Adipocyte (in vitro differentiated cells): ENCODE measurements at regions not wholly inside any gene's neighbourhood (a gene's known extent, or its start where the extent isn't known, plus 50 kb on each side); places are given as distances from the start of the nearest gene placed in this dataset.
"Not testable (repeated sequence)": the region's sequence is repeated elsewhere in the genome, so short reads cannot be mapped to it uniquely, and the experiment has no call there.

ENCODE experiments used
- DNase-seq: peaks from one replicate; pipeline ENCODE4 v3.0.0-alpha.2; 2015; ENCODE audit warnings: low read depth
- H3K27me3 ChIP-seq: replicated peaks from 2 replicates; pipeline ENCODE4 v1.7.0; 2013; ENCODE audit warnings: mild to moderate bottlenecking, low read length, moderate library complexity; ENCODE audit not compliant: control insufficient read depth, insufficient read depth
- H3K36me3 ChIP-seq: 2 replicates; pipeline ENCODE4 v1.7.0; 2013; ENCODE audit warnings: low read length, mild to moderate bottlenecking, moderate library complexity; ENCODE audit not compliant: control insufficient read depth, insufficient read depth, severe bottlenecking
- H3K4me1 ChIP-seq: 2 replicates; pipeline ENCODE4 v1.7.0; 2013; ENCODE audit warnings: mild to moderate bottlenecking, low read length, moderate library complexity; ENCODE audit not compliant: control insufficient read depth, insufficient read depth
- H3K4me3 ChIP-seq: 2 replicates; pipeline ENCODE4 v1.7.0; 2013; ENCODE audit warnings: mild to moderate bottlenecking, low read length, moderate library complexity
- H3K9ac ChIP-seq: 2 replicates; pipeline ENCODE4 v1.7.0; 2013; ENCODE audit warnings: mild to moderate bottlenecking, low read length, moderate library complexity
- H3K9me3 ChIP-seq: 2 replicates; pipeline ENCODE4 v1.7.0; 2013; ENCODE audit warnings: mild to moderate bottlenecking, low read length, moderate library complexity; ENCODE audit not compliant: control insufficient read depth

- no peak for DNase-seq
- peaks cover 3% of the 10 kb centered on the region for H3K4me1 ChIP-seq
- no peaks in the 10 kb centered on the region for H3K36me3 ChIP-seq
- no peak overlapping the region for H3K4me3 ChIP-seq
- H3K9me3 ChIP-seq: no peaks in the 10 kb centered on the region
- no peak overlapping the region for H3K9ac ChIP-seq
- H3K27me3 ChIP-seq: no peaks in the 10 kb centered on the region
Measured at GRCh38 chr5:18395126-18396110, 761.2 kb downstream of the TAF11L14 start.

- Histone ChIP-seq H3K4me1 (peaks cover 3% of the 10 kb centered on the region), H3K36me3 (no peaks in the 10 kb centered on the region), H3K4me3 (no peak overlapping the region), H3K27me3 (no peaks in the 10 kb centered on the region), H3K9ac (no peak overlapping the region), H3K9me3 (no peaks in the 10 kb centered on the region)
- peak; percentile 9 for DNase-seq
Measured at GRCh38 chr5:18397371-18397770, 763.1 kb downstream of the TAF11L14 start.

- Histone ChIP-seq H3K4me1 (peaks cover 3% of the 10 kb centered on the region), H3K4me3 (no peak overlapping the region), H3K36me3 (no peaks in the 10 kb centered on the region), H3K9ac (no peak overlapping the region), H3K9me3 (no peaks in the 10 kb centered on the region), H3K27me3 (no peaks in the 10 kb centered on the region)
- no peak for DNase-seq
Measured at GRCh38 chr5:18397891-18398290, 763.6 kb downstream of the TAF11L14 start.

GRCh38 chr5:18399461-18400327, 765.4 kb downstream of the TAF11L14 start:
- H3K36me3 ChIP-seq, H3K27me3 ChIP-seq, H3K9ac ChIP-seq, H3K4me1 ChIP-seq, DNase-seq, H3K9me3 ChIP-seq, H3K4me3 ChIP-seq: not testable (repeated sequence)

- no peak for DNase-seq
- Histone ChIP-seq H3K4me1 (no peaks in the 10 kb centered on the region), H3K4me3 (no peak overlapping the region), H3K9me3 (no peaks in the 10 kb centered on the region), H3K9ac (no peak overlapping the region), H3K27me3 (no peaks in the 10 kb centered on the region), H3K36me3 (no peaks in the 10 kb centered on the region)
Measured at GRCh38 chr5:18403141-18403540, 768.9 kb downstream of the TAF11L14 start.

GRCh38 chr5:18403941-18404438, 769.7 kb downstream of the TAF11L14 start:
- Histone ChIP-seq H3K27me3 (no peaks in the 10 kb centered on the region), H3K9ac (no peak overlapping the region), H3K4me1 (no peaks in the 10 kb centered on the region), H3K36me3 (no peaks in the 10 kb centered on the region), H3K4me3 (no peak overlapping the region), H3K9me3 (no peaks in the 10 kb centered on the region)
- DNase-seq: no peak

GRCh38 chr5:18420711-18421110, 786.5 kb downstream of the TAF11L14 start:
- no peaks in the 10 kb centered on the region for H3K9me3 ChIP-seq
- no peaks in the 10 kb centered on the region for H3K4me1 ChIP-seq
- H3K4me3 ChIP-seq: no peak overlapping the region
- DNase-seq: no peak
- H3K27me3 ChIP-seq: no peaks in the 10 kb centered on the region
- H3K36me3 ChIP-seq: no peaks in the 10 kb centered on the region
- no peak overlapping the region for H3K9ac ChIP-seq

- H3K4me3 ChIP-seq: no peak overlapping the region
- DNase-seq: no peak
- H3K9ac ChIP-seq: no peak overlapping the region
- H3K9me3 ChIP-seq: no peaks in the 10 kb centered on the region
- no peaks in the 10 kb centered on the region for H3K27me3 ChIP-seq
- no peaks in the 10 kb centered on the region for H3K4me1 ChIP-seq
- H3K36me3 ChIP-seq: no peaks in the 10 kb centered on the region
Measured at GRCh38 chr5:18433336-18433735, 799.1 kb downstream of the TAF11L14 start.

GRCh38 chr5:18438126-18438525, 803.9 kb downstream of the TAF11L14 start:
- Histone ChIP-seq H3K36me3 (no peaks in the 10 kb centered on the region), H3K4me1 (no peaks in the 10 kb centered on the region), H3K27me3 (no peaks in the 10 kb centered on the region), H3K9ac (no peak overlapping the region), H3K9me3 (peaks cover 5% of the 10 kb centered on the region), H3K4me3 (no peak overlapping the region)
- DNase-seq: no peak

- no peaks in the 10 kb centered on the region for H3K36me3 ChIP-seq
- H3K9me3 ChIP-seq: no peaks in the 10 kb centered on the region
- no peak overlapping the region for H3K4me3 ChIP-seq
- no peaks in the 10 kb centered on the region for H3K27me3 ChIP-seq
- H3K4me1 ChIP-seq: no peaks in the 10 kb centered on the region
- DNase-seq: no peak
- no peak overlapping the region for H3K9ac ChIP-seq
Measured at GRCh38 chr5:18455521-18455920, 821.3 kb downstream of the TAF11L14 start.

- H3K9ac ChIP-seq: no peak overlapping the region
- H3K27me3 ChIP-seq: no peaks in the 10 kb centered on the region
- no peak for DNase-seq
- no peaks in the 10 kb centered on the region for H3K4me1 ChIP-seq
- no peaks in the 10 kb centered on the region for H3K36me3 ChIP-seq
- no peaks in the 10 kb centered on the region for H3K9me3 ChIP-seq
- H3K4me3 ChIP-seq: no peak overlapping the region
Measured at GRCh38 chr5:18457255-18457654, 823.0 kb downstream of the TAF11L14 start.
